ENCODE measurements at regions not wholly inside any gene's neighbourhood (a gene's known extent, or its start where the extent isn't known, plus 50 kb on each side); places are given as distances from the start of the nearest gene placed in this dataset.

GRCh38 chr4:20158195-20158594, 93.5 kb upstream of the SLIT2 start:
- H4K20me1 ChIP-seq (ENCODE audit: control insufficient read depth, insufficient read depth, insufficient read length) = no peaks in the 10 kb centered on the region
- H3T11ph ChIP-seq (ENCODE audit: low read length) = no peak overlapping the region
- no peak overlapping the region for H2AK5ac ChIP-seq (ENCODE audit: insufficient read length, low read length)
- no peaks in the 10 kb centered on the region; a peak in 1 of 5 replicates for H3K9me3 Mint-ChIP-seq
- H4K8ac ChIP-seq (replicated peaks; ENCODE audit: insufficient read length, low read depth, low read length) = no peak overlapping the region
- H3K18ac ChIP-seq (ENCODE audit: insufficient read length, low read depth, low read length) = no peak overlapping the region
- no peak overlapping the region for H4K91ac ChIP-seq (ENCODE audit: insufficient read length, low read depth, low read length)
- no peak overlapping the region for H3K9ac ChIP-seq (ENCODE audit: extremely low read depth, insufficient read length, low read length)
- no peak overlapping the region for H2AFZ ChIP-seq (ENCODE audit: low read length)
- H3K23me2 ChIP-seq (ENCODE audit: insufficient read length, low read depth, low read length, poor library complexity, severe bottlenecking) = no peaks in the 10 kb centered on the region
- no peak overlapping the region for H2BK15ac ChIP-seq (ENCODE audit: low read depth, low read length)
- DNase-seq = no peak
- H3K23ac ChIP-seq (ENCODE audit: insufficient read length, low read depth, low read length) = no peak overlapping the region
- H3K79me1 ChIP-seq (ENCODE audit: insufficient read depth, low read depth, low read length, poor library complexity, severe bottlenecking) = no peaks in the 10 kb centered on the region
- H2BK120ac ChIP-seq (ENCODE audit: low read depth, low read length, poor library complexity, severe bottlenecking) = no peak overlapping the region
- H3K4me1 ChIP-seq (ENCODE audit: insufficient read depth, low read length) = no peaks in the 10 kb centered on the region
- H4K5ac ChIP-seq (ENCODE audit: insufficient read length, low read depth, low read length) = no peak overlapping the region
- no peak overlapping the region for H3K4me2 ChIP-seq (ENCODE audit: insufficient read depth, insufficient read length, low read length)
- H3K4me3 Mint-ChIP-seq = no peak overlapping the region
- H2BK20ac ChIP-seq (ENCODE audit: low read depth, low read length, poor library complexity, severe bottlenecking) = no peak overlapping the region
- H3K14ac ChIP-seq (ENCODE audit: insufficient read depth, low read length) = no peak overlapping the region
- H3K4ac ChIP-seq (ENCODE audit: low read depth, low read length) = no peak overlapping the region
- no peaks in the 10 kb centered on the region for H3K27me3 ChIP-seq (ENCODE audit: insufficient read depth, low read length)
- no peak overlapping the region for H3K27ac ChIP-seq (ENCODE audit: insufficient read length, low read depth, low read length)
- H3K9me3 ChIP-seq (ENCODE audit: control insufficient read depth, low read depth, low read length) = no peaks in the 10 kb centered on the region
- TF ChIP-seq CTCF (conservative IDR thresholded peaks at IDR 0.05) = no peak
- H3K27me3 Mint-ChIP-seq (ENCODE audit: low read depth) = no peaks in the 10 kb centered on the region
- no peaks in the 10 kb centered on the region for H3K36me3 Mint-ChIP-seq (ENCODE audit: insufficient read depth in 1 of 3, low read depth in 3 of 3)
- no peaks in the 10 kb centered on the region for H3K4me1 Mint-ChIP-seq
- H3K56ac ChIP-seq (ENCODE audit: insufficient read length, low read depth, low read length) = no peak overlapping the region
- H3K27ac Mint-ChIP-seq = no peak overlapping the region
- no peaks in the 10 kb centered on the region for H3K79me2 ChIP-seq (ENCODE audit: insufficient read depth, low read length)
- no CpG with 5 or more reads among the region's 2 CpGs for WGBS (ENCODE audit: extremely low coverage, insufficient read length, low lambda C conversion rate)
- H2BK5ac ChIP-seq (ENCODE audit: insufficient read length, low read length) = no peak overlapping the region
- H2BK12ac ChIP-seq (ENCODE audit: insufficient read length, low read depth, low read length) = no peak overlapping the region
